GM21529 (cell line): ENCODE measurements at regions not wholly inside any gene's neighbourhood (a gene's known extent, or its start where the extent isn't known, plus 50 kb on each side); places are given as distances from the start of the nearest gene placed in this dataset.
"Not testable (repeated sequence)": the region's sequence is repeated elsewhere in the genome, so short reads cannot be mapped to it uniquely, and the experiment has no call there.

Experiments
- ATAC-seq: cut with Tn5 transposase; IDR thresholded peaks from one replicate; pipeline ENCODE4 v1.9.1; 2021; ENCODE audit not compliant: unreplicated experiment

- ATAC-seq = no peak
Measured at GRCh38 chr4:187617113-187617512, 378.5 kb upstream of the ZFP42 start.

DNA sequence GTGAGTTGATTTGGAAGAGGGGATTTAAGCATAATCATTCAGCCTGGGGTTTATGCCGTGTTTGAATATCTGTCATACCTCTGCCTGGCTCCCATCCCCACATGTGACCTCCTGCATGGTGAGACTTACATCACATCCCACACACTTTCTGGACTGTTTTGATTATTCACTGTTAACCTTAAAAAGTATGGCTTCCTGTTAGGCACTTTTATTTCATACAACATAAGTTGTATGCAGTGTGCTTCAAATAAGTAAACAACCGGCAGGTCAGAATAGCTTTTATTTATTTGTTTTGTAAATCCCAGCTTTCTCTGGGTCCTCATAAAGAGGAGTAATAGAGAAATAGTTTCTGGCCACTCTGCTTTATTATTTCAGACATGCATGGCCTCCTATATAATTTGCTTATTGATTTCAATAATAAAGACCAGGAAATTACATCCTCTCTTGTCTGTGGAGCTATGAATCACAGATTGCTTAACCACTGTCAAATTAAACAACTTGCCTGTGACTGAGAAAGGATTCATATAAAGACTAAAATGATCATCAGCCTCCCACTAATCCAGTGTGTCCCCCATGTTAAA is 376.8 kb upstream of the ZFP42 start:
- ATAC-seq = no peak

- no peak for ATAC-seq
Measured at GRCh38 chr4:187619319-187619718, 376.3 kb upstream of the ZFP42 start.

DNA sequence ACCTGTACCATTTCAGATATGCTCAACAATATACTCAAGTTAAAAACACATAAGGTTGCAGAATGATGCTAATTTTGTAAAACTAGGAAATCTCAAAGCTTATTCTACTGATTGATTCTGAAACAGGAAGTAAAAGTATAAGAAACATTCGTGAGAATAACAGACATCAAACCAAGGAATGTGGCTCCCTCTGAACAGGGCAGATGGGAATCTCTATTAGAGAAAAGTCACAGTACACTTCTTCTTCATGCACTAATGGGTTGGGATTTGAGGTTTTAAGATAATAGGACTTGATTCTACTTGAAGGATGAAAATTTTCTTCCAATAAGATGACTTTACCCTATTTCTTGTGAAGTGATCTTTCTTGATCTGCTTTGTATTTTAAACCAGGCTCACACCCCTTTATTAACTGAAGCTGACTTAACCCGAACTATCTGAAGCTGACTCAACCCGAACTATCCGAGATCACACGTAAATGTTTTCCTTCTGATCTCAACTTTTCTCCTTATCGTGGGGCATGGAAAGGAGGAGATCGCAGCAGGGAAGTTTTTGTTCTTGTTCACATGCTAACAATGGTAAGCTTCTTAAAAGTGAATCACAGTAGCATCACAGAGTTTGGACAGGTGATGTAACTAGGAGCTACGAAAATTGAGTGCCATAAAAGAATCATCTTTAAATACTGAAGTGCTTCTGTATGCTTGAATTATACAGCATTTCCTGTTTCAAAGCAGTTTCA is 363.1 kb upstream of the ZFP42 start:
- no peak for ATAC-seq

- ATAC-seq = no peak
Measured at GRCh38 chr4:187633245-187633644, 362.3 kb upstream of the ZFP42 start.

- ATAC-seq = no peak
Measured at GRCh38 chr4:187656959-187657358, 338.6 kb upstream of the ZFP42 start.

- ATAC-seq = no peak
Measured at GRCh38 chr4:187663076-187663475, 332.5 kb upstream of the ZFP42 start.

- no peak for ATAC-seq
Measured at GRCh38 chr4:187664011-187664410, 331.6 kb upstream of the ZFP42 start.

DNA sequence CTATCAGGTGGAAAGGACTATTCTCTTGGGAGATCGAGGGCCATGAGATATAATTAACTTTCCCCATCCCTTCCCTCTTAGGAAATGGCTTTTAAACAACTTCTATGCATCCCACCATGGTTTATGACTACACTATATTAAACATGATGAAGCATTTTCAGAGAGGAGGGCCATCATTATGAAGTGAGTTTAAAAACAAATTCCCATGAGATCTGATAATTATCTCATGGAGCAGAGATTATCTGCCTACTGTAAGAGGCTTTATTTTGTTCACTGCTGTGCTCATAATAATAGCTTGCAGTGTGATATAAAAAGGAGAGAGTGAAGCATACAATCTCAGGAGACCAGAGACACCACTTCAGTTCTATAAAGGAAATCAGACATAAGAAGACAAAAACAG is 330.5 kb upstream of the ZFP42 start:
- ATAC-seq = no peak

DNA sequence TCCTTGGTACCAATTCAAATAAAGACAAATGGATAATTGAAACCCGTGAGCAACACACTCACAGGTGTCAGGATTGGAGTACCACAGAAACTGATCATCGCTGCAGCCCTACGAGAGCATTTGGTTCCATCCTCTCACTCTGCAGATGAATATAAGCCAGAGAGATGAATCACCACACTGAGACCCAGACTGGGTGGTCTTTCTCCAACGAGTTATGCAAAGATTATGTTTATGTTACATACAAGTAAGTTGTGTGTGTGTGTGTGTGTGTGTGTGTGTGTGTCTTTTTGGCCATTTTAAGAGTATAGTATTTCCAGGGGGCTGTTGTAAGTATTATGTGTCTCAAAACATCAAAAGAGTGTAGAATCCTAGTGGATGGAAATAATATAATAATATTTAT is 329.5 kb upstream of the ZFP42 start:
- no peak for ATAC-seq

GRCh38 chr4:187666697-187667494 is 328.7 kb upstream of the ZFP42 start:
- no peak for ATAC-seq

GRCh38 chr4:187668526-187669082 is 327.0 kb upstream of the ZFP42 start:
- ATAC-seq = no peak

- not testable (repeated sequence) for ATAC-seq
Measured at GRCh38 chr4:187671521-187671920, 324.1 kb upstream of the ZFP42 start.

DNA sequence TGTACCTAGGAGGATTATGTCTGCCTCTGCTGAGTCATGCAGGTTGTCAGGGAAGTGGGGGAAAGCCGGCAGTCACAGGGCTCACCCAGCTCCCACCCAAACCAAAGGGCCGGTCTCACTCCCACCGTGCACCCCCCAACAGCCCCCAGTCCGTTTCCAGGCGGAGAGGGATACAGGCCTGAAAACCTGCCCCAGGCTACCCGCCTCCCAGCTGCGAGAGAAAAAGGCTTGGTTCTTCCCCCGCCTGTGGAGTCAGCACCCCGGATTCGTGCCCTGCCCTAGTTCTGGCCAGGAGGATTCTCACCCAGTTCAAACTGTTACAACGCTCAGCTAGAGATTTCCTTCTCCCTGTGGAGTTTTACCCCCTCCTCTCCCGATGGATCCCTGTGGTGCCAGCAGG is 323.6 kb upstream of the ZFP42 start:
- ATAC-seq = not testable (repeated sequence)

DNA sequence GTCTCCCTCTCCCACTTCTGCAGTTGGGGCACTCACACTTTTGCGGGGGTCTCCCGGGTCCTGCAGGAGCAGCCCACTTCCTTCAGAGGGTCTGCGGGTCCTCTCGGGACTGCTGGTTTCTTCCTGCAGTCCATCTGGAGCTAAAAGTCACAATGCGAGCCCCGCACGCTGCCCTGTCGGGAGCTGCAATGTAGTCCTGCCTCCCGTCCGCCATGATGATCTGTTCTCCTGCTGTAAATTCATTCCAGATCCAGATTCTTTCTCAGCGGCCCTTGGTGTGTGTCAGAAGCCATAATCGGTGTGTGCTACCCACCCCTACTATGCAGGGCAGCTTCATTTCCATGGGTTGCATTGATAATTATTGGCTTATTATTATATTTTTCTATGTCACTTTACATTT is 323.0 kb upstream of the ZFP42 start:
- not testable (repeated sequence) for ATAC-seq

DNA sequence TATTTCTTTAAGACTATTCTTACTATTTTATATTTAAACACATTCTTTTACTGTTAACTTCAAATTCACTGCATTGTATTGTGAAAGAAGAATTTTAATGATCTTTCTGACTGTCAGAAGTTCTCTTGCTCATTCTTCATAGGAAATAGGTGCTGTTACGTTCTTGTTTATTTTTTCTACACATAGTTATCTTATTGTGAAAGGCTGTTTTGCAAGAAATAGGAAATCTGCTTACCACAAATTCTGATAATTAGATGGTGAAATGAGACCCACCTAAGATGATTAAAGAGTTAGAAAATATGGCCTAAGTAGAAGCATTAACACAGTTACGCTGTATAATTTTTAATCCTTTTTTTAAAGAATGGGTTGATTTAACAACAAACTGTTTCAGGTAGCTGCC is 316.1 kb upstream of the ZFP42 start:
- no peak for ATAC-seq

- ATAC-seq = no peak
Measured at GRCh38 chr4:187685247-187685646, 310.3 kb upstream of the ZFP42 start.

- ATAC-seq = no peak
Measured at GRCh38 chr4:187687697-187688096, 307.9 kb upstream of the ZFP42 start.

- ATAC-seq = no peak
Measured at GRCh38 chr4:187692626-187693025, 302.9 kb upstream of the ZFP42 start.

GRCh38 chr4:187695531-187695930 is 300.0 kb upstream of the ZFP42 start:
- ATAC-seq = not testable (repeated sequence)

DNA sequence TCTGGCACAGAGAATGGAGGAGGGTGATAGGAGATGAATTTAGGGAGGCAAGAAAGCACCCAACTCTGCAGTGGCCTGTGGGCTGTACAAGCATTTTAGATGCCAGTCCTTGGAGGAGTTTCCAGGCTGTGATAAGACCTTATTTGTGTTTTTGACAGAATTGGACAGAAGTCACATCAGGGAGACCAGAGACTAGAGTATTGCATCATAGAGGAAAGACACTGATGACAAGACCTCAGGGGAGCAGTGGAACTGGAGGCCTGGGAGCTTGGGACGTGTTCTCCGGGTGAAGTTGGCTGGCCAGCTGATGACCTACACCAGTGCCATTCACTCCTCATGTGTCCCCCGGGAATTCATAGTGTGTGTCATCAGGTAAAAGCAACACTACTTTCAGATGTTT is 284.0 kb upstream of the ZFP42 start:
- no peak for ATAC-seq

DNA sequence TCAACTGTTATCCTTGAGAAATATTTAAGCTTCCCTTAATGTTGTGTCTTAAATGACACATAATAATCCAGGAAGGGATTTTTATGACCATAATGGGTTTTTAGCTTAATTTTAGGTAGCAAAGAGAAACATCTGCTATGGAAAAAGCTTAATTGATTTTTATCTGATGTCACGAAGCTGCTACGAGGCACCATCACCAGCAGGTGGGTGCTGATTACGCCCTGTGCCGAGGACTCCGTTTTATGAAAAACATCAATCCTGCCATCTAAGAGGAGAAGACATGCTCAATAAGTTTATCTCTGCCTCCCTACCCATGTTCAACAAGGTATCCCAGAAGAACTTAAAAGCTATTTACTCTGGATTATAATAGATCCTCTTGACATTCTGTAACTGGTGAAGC is 280.6 kb upstream of the ZFP42 start:
- ATAC-seq = no peak
